Stromal cell of bone marrow (primary cell): ENCODE measurements at regions not wholly inside any gene's neighbourhood (a gene's known extent, or its start where the extent isn't known, plus 50 kb on each side); places are given as distances from the start of the nearest gene placed in this dataset.

ENCODE experiments used
- DNase-seq: peaks from one replicate; pipeline ENCODE4 v3.0.0-alpha.2; 2012; ENCODE audit warnings: low read depth

DNA sequence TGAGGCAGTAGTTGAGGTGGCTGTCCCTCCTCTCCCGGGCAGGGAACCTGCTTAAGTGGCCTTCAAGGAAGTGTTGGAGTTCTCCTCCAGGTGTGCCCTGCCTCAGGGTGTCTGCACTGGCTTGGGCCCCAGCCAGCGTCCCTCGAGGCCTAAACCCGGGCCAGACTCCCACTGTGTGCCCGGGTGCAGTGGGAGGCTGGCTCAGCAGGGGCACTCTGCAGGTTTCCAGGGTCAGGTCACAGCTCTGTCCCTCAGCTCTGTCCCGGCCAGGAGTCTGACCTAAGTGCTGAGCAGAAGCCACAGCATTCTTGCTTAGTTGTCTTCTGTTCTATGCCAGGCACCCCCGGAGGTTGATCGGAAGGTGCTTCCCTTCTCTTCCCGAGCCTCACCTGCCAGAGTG, 69.0 kb upstream of the OTOS start:
- DNase-seq = no peak

DNA sequence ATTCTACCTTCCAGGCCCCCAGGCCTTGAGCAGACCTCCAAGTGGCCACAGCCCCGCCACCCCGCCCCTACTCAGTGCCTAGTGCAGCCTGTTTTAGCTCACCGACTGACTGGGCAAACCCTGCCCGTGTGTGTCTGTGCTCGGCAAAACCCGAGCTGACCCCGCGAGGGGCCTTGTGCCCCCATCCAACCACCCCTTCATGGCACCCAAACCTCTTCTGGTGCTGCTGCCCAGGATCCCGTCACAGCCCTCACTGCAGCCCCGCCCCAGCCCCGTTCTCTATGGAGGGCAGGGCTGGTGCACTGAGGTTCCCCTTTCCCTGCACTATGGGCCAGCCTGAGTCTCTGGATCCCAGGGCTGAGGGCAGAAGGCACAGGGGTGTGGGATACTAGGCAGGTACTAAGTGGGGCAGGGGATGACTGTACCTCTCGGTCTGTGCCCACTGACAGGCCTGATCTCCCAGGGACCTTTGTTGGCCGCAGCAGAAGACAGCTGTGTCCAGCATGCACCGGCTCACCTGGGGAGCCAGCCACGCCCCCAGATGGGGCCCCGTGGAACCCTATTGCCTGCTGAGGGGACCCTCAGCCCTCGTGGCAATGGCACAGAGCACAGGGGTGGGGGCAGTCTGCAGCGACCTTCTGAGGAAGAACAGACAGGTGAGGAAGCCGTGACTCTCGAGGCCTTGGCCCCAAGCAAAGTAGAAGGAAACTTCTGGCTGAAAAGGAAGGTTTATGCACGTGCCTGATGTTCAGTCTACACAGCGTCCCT, 69.9 kb upstream of the OTOS start:
- DNase-seq = no peak

DNA sequence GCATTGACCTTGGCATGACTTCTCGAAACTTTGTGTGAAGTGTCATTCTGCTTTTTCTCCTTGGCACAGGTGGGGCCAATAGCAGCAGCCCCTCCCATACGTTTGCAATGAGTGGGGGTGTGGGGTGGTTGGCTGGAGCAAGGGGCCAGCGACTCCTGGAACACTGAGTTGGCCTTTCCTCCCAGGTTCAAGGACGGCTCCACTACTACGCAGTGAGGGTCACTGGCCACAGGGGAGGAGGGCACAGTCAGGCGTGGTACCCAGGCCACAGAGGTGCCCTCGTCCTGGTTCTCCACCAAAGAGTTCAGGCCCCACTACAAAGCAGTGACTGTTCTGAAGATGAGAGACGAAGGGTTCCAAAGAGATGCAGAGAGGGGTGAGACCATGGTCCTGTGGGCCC, 70.6 kb upstream of the OTOS start:
- DNase-seq = no peak

DNA sequence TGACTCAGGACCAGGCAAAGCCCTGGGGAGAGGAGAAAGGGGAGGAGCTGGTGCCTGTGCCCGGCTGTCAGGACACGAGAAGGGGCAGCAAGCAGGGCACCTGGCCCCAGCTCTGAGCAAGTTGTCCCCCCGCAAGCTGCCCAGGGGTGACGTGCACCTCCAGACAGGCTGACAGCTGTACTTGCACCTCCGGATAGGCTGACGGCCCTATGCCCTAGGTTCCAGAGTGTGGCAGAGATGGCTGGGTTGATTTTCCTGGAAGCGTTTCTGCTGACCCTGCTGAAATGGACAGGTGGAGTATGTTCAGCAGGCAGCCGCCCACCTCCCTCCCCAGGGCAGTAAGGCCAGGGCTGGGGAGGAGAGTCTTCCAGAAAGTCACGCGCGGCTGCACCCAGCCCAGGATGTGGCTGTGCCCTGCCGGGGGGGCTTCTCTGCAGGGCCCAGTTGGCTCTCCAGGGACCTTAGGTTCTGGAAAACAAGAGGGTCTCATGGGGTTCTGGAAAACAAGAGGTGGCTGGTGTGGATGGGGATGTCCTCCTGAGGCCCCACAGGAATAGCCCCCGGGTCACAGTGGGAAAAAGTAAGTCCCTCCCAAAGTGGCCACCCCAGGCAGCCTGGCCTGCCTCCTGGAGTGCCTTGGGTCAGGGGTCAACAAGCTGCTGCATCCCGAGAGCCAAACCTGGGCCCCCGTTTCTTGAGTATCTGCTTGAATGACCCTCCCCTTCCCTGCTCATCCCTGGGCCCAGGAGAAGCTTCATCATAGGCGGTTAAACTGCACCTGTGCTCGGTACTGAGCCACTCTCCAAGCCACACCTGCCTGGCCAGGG, 71.4 kb upstream of the OTOS start:
- DNase-seq = no peak

DNA sequence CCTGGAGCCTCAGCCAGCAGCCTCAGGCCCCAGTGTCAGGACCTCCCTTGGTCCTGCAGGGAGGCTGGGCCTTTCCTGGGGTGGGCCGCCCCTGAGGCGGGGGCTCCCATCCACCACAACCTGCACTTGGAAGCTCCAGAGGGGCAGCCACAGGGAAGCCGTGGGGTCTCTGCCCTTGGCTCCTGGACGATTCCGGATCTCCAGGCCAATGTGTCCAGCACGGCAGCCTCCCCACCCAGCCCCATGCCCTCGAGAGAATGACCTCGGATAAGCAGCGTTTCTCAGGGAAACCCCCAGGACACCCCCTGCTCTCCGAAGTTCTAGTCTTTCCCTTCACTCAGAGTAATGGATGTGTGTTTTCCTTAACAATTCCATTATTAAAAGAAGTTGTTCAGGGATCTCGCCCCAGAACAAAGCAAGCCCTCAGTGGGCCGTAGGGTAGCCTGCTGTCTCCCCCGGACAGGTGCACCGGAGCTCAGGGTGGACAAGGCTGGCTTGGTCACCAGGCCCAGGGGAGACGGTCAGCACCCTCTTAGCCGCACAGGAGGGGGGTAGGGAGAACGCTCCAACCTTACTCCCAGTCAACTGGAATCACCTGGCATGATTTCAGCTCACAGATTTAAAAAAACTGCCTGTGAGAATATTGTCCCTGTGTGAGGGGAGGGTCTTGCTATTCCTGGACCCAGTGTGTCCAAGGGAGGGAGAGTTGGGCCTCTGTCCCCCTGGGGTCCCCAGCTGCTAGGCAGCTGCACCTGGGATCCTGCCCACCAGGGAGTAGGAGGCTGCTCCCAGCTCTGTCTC, 72.2 kb upstream of the OTOS start:
- DNase-seq = no peak

DNA sequence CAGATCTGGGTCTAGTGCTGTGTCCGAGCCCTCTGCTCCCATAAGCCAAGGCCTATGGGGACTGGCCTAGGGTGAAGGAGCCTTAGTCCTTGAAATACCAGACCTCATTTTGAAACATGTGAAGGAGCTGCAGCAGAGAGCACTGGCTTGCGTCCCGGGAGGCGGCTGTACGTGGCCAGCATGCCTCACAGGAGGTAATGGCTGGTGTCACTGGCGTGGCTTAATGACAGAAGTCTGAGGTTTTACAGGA, 72.7 kb upstream of the OTOS start:
- no peak for DNase-seq

DNA sequence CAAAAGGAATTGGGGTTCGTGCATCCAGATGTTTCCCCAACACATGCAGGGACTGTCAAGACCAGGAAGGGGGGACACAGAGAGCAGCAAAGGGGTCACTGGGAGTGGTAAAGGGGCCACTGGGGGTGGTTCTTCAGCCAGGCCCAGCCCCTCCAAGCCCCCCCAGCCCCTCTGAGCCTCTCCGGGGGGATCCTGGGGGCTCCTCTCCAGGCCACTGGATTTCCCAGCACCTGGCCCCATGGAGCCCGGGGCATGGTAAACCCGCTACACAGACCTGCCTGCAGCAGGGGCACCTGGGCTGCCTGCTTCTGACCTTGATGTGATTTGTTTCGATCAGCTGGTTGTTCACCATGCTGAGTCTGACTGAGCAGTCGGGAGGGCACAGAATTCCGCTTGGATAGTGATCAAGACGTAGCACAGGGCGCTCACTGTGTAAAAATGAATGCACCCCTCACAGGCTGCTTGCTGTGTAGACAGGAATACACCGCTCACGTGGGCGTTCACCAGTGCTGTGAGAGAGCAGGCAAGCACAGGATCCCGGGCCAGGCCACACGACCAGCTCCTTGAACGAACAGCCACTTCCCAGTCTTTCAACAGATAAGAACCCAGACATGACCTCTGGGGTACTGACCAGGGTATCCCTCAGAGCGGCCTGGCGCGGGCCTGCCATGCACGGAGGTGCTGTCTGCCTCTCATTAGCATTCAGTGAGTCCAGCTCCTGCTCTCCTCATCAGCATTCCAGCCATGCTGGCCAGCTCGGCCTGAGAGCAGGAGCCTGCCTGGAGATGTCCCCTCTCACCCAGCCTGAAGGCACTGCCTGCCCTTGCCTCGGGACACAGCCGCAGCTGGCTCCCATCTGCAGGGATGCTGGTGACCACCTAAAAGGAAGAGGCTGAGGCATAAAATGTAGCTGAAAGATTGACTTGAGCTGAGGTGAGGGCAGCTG, 73.3 kb upstream of the OTOS start:
- no peak for DNase-seq

DNA sequence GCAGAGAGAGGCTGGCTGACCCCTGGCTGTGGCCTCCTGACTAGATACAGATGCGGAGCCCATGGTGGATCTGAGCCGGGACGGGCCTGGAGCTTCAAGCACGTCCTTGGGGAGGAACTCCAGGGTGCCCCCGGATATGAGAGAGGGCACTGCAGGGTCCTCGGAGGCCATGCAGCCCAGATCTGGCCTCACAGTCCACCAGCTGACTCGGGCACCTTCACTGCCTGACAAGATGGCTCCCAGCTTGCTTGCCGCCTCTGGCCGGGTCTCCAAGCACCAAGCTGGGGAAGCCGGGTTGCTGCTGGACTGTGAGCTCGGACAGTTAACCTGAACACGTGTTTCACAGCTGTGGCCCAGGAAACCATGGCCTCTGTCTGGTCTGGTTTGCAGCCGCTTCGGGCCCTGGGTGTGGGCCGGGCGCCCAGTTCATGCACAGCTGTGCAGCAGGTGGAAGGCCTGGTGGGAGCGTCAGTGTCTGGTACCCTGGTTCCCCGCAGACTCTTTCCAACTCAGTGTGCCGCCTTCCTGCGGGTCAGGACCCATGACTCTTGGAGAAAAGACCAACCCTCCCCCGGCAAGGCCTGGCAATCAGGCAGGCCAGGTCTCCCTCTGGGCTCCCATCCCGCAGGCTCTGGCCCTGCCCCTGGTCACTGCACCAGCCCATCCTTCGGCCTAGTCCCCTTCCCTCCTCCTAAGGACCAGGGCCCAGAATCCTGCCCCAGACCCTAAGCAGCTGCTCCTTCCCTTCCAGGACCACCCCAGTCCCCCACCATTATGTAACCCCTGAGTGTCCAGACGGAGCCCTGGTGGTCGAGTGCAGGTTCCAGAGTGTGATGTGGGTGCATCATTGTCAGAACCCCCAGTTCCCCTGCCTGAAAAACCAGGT, 74.6 kb upstream of the OTOS start:
- DNase-seq = no peak

DNA sequence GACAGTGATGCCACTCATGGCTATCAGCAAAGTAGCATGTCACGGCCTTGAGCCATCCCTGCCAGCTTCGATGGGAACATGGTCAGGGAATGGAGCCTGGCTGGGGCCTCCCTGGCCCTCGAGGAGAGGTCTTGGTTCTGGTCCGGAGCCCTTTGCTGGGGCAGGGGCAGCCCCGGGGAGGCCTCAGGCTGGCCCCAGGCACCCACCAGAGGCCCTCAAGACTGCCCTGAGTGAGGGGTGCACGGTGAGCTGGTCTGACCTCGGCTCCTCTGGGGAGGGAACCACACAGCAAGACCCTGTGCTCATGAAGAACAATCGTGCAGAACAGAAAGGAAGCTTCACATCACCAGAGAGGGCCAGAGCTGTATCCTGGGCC, 75.2 kb upstream of the OTOS start:
- no peak for DNase-seq

DNA sequence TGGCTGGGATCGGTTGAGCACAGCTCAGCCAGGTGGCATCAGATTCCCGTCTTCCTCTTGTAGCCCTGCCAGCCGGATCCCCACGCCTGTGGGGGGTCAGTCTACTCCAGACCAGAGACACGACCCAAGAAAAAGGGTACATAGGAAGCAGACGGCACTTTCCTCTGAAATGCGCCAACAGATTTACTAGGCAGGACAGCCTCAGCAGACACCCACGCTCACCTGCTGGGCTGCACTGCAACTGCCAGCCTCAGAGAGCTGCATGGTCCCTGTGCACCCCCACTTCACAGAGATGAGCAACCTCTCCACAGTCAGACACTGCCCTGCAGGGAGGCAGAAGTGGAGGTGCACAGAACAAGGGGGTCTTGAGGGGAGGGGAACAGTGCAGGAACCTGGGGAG, 75.7 kb upstream of the OTOS start:
- DNase-seq = no peak

DNA sequence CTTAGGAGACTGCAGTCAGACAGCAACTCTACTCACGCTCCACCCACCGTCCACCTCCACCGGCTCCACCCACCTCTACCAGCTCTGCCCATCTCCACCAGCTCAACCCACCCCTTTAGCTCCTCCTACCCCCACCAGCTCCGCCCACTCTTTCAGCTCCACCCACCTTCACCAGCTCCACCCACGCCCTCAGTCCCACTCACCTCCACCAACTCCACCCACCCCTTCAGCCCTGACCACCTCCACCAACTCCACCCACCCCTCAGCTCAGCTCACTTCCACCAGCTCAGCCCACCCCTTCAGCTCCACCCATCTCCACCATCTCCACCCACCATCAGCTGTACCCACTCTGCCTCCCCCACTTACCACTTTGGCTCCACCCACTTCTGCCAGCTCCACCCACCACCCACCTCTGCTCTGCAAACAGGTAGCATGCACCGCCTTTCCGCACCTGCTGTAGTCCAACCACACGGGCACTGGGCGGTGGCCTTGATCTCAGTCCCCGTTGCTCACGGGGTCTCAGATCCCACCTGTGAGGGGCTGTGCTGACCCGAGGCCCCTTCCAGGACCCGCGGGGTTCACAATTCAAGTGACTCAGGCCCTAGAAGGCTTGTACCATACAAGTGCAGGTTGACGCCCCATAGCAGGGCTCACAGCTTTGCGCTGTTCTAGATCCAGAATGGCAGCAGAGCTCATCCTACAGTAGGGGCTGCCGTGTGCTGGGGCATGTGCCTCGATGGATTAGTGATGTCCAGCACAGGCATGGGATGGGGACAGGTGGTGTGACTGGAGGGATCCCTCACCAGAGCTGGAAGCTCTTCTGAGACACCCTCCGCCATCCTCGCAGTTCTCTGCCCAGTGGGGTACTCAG, 77.2 kb upstream of the OTOS start:
- DNase-seq = no peak

DNA sequence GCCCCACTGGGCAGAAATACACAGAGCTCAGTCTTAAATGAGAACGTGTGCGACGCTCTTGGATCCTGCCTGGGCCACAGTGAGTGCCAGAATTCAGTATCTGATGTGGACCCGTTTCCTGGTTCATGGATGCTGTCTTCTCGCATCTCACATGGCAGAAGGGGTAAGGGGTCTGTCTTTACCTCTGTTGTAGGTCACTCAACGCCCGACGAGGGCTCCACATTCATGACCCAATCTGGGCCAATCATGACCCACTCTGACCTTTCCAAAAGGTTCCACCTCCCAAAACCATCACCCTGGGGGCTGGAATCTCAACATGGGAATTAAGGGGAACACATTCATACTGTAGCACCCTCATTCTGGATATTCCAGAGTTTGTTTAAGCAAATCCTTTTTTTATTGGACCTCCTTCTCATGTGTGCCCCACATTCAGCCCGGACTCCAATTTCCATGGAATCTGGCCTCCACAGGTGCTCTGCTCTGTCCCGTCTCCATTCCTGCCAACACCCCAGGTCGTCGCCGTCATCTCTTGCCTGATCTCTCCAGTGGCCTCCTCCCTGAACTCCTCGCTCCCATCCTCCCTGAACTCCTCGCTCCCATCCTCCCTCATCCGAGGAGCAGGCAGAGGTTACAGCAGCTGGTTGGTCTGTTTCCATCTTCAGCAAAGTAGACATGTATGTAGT, 78.9 kb upstream of the OTOS start:
- no peak for DNase-seq

DNA sequence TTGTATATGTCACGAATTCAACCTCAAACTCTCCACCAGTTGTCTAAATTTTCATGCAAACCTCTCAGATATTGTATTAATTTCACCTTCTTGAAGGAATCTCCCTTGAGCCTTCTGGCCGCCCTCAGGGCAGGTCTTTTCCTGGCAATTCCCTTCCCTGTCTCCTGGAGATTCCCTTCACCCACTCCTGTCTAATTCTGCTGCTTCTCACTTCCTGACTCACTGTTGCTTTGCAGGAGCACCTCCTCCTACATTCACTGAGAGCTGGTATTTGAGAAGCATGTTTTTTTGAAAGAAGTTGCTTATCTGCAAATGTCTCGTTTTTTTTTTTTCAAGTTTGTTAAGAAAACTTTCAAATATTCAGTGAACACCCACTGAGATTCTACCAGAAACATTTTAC, 79.9 kb upstream of the OTOS start:
- DNase-seq = no peak

DNA sequence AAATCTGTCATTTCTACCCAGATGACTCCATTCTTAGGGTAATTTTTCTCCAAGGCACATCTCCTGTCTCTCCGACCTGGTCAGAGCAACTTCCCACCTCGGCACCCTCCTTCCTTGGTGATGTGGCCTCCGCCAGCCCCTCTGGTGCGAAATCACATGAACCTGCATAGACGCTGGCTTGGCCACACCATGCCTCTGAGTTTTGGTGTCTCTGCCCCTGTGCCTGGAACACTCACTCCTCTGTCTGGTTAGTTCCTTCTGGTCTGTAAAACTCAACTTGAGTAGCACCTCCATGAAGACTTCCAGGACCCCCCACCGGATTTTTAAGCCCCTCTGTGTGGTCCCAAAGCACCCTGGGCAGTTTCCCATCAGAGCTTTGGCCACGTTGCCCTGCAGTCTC, 83.2 kb upstream of the OTOS start:
- no peak for DNase-seq

DNA sequence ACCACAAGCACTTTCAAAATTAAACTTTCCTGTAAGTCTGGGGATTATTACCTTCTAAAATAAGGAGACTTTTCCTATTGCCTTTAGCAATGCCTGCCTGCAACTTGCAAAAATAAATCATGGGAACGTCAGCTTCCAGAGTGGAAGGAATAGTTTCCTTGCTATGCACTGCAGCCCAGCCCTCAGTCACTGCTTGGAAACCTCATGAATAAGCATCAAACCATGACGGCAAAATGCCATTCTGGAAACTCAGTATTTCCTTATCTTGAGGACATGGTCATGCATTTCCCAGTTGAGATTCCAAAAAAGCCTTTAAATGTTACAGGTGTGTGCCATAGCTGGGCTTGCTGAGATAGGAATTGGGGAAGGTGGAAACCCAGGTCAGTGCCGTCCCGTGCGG, 84.2 kb upstream of the OTOS start:
- DNase-seq = peak; percentile 58

DNA sequence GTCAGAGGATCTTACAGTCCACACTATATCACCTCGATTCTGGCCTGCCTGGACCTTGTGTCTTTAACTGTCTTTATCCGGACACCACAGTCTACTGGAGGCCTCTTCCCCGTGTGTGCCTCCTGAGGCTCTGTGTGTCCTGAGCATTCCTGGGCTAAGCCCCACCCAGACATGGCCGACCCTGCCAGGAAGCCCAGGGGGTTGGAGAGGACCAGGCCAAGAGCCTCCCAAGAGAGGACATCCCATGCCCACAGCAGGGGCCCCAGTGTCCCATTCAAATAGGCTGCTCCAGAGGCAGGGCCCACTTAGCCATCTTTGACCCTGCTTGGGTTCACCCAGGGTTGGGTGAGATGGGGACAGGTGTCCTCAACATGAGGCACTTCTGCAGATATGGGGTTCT, 84.7 kb upstream of the OTOS start:
- no peak for DNase-seq

DNA sequence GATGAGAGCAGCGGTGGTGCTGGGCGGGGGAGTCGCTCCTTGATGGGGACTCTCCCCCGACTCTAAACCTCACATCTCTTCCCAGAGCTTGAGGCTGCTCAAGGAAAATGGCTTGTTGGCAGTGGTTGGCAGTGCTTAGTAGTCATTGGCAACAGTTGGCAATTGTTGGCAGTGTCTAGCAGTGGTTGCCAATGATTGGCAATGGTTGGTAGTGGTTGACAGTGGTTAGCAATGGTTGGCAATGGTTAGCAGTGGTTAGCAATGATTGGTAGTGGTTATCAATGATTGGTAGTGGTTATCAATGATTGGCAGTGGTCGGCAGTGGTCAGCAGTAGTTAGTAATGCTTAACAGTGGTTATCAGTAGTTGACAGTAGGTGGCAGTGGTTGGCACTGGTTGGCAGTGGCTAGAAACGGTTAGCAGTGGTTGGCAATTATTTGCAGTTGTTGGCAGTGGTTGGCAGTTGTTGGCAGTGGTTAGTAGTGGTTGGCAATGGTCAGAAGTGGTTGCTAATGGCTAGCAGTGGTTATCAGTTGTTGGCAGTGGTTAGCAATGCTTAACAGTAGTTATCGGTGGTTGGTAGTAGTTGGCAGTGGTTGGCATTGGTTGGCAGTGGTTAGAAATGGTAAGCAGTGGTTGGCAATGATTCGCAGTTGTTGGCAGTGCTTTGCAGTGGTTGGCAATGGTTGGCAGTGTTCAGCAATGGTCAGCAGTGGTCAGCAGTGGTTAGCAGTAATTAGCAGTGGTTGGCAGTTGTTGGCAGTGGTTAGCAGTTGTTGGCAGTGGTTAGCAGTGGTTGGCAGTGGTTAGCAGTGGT, 85.4 kb upstream of the OTOS start:
- DNase-seq = no peak

DNA sequence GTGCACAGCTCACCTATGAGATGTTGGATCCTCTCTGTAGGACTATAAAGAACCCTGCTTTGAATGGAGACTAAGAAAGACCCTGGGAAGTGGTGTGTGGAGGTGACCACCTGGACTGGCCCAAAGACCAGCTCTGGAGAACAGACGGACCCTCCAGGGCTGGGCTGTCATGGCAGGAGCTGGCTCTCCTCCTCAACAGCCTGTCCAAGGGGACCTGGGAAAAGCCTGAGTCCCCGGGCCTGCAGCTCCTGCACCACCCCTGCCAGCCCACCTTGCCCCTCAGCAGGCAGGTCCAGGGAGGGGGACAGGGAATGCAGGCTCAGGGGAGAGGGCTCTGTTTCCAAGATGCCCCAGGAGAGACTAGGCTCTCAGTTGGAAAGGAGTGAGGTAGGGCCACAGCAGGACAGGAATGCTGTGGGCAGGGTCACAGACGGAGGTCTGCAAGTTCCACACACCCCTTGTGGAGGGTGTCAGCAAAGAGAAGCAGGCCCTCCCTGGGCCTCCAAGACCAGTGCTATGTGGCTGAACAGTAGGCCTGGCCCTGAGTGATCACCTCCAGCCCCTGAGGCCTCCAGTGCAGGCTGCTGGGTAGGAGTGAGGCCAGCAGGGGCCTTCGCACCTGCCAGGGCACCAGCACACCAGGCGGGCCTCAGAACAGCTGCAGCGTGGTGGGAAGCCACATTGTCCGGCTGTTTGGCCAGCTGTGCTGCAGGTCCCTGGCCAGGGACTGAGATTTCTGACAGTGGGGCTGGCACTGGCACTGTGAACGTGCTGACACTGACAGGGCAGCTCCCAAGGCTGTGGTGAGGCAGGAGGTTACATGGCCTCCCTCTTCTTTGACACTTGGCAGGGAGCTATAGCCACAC, 86.4 kb upstream of the OTOS start:
- DNase-seq = no peak
